Trophoblast cell (in vitro differentiated cells and primary cell): ENCODE measurements at regions not wholly inside any gene's neighbourhood (a gene's known extent, or its start where the extent isn't known, plus 50 kb on each side); places are given as distances from the start of the nearest gene placed in this dataset.

Experiments used
- DNase-seq, 2 donors: peaks; one replicate each; pipeline ENCODE4 v3.0.0-alpha.2; 2016
- H2AFZ ChIP-seq: 2 replicates; pipeline ENCODE4 v1.6.1; 2013; ENCODE audit warnings: low read length, moderate library complexity, mild to moderate bottlenecking; ENCODE audit not compliant: insufficient read depth, poor library complexity
- H2AK5ac ChIP-seq: 2 replicates; pipeline ENCODE4 v1.6.1; 2013; ENCODE audit warnings: mild to moderate bottlenecking, low read length
- H2BK120ac ChIP-seq: 2 replicates; pipeline ENCODE4 v1.6.1; 2013; ENCODE audit warnings: low read length, mild to moderate bottlenecking, moderate library complexity; ENCODE audit not compliant: insufficient read depth, poor library complexity
- H2BK12ac ChIP-seq: 2 replicates; pipeline ENCODE4 v1.6.1; 2013; ENCODE audit warnings: mild to moderate bottlenecking, low read length, moderate library complexity
- H2BK5ac ChIP-seq: 2 replicates; pipeline ENCODE4 v1.6.1; 2013; ENCODE audit warnings: low read length, low read depth, moderate library complexity, mild to moderate bottlenecking; ENCODE audit not compliant: poor library complexity
- H3K14ac ChIP-seq: 2 replicates; pipeline ENCODE4 v1.6.1; 2013; ENCODE audit warnings: mild to moderate bottlenecking, low read length
- H3K18ac ChIP-seq: 2 replicates; pipeline ENCODE4 v1.6.1; 2013; ENCODE audit warnings: mild to moderate bottlenecking, low read length
- H3K23ac ChIP-seq: 2 replicates; pipeline ENCODE4 v1.6.1; 2013; ENCODE audit warnings: low read length
- H3K27ac ChIP-seq: 2 replicates; pipeline ENCODE4 v1.5.1; 2013; ENCODE audit warnings: low read depth, mild to moderate bottlenecking, inconsistent platforms, low read length, moderate library complexity
- H3K27me3 ChIP-seq: 2 replicates; pipeline ENCODE4 v1.6.1; 2013; ENCODE audit warnings: inconsistent platforms, mild to moderate bottlenecking, low read length, moderate library complexity; ENCODE audit not compliant: insufficient read depth
- H3K36me3 ChIP-seq, 2 experiments: 1 replicate in 1 of 2; 2 replicates in 1 of 2; pipeline ENCODE4 v1.6.1; 2013; ENCODE audit warnings: low read length in 2 of 2, mild to moderate bottlenecking in 2 of 2, moderate library complexity in 1 of 2; ENCODE audit not compliant: insufficient read depth in 2 of 2, control insufficient read depth in 1 of 2
- H3K4ac ChIP-seq: 2 replicates; pipeline ENCODE4 v1.6.1; 2013; ENCODE audit warnings: low read depth, mild to moderate bottlenecking, low read length, moderate library complexity
- H3K4me1 ChIP-seq, 2 experiments: 1 replicate in 1 of 2; 2 replicates in 1 of 2; pipeline ENCODE4 v1.6.1; 2013; ENCODE audit warnings: low read length in 2 of 2, mild to moderate bottlenecking in 2 of 2, moderate library complexity in 1 of 2; ENCODE audit not compliant: insufficient read depth in 2 of 2, control insufficient read depth in 1 of 2
- H3K4me2 ChIP-seq: 2 replicates; pipeline ENCODE4 v1.6.1; 2013; ENCODE audit warnings: inconsistent platforms, mild to moderate bottlenecking, low read length, moderate library complexity
- H3K4me3 ChIP-seq: 2 replicates; pipeline ENCODE4 v1.5.1; 2013; ENCODE audit warnings: mild to moderate bottlenecking, low read depth, low read length, inconsistent platforms
- H3K79me1 ChIP-seq: one replicate; pipeline ENCODE4 v1.6.1; 2013; ENCODE audit warnings: low read length
- H3K79me2 ChIP-seq: 2 replicates; pipeline ENCODE4 v1.6.1; 2013; ENCODE audit warnings: low read length, mild to moderate bottlenecking; ENCODE audit not compliant: control insufficient read depth, insufficient read depth, poor library complexity
- H3K9ac ChIP-seq: 2 replicates; pipeline ENCODE4 v1.6.1; 2013; ENCODE audit warnings: mild to moderate bottlenecking, low read length
- H3K9me3 ChIP-seq: 2 replicates; pipeline ENCODE4 v1.6.1; 2013; ENCODE audit warnings: low read depth, mild to moderate bottlenecking, control low read depth, inconsistent platforms, low read length; ENCODE audit not compliant: insufficient read depth
- H4K12ac ChIP-seq: 2 replicates; pipeline ENCODE4 v1.6.1; 2013; ENCODE audit warnings: low read depth, mild to moderate bottlenecking, low read length, moderate library complexity
- H4K8ac ChIP-seq: 2 replicates; pipeline ENCODE4 v1.6.1; 2013; ENCODE audit warnings: low read depth, mild to moderate bottlenecking, low read length, moderate library complexity
- H4K91ac ChIP-seq: one replicate; pipeline ENCODE4 v1.6.1; 2013; ENCODE audit warnings: low read depth, mild to moderate bottlenecking, low read length, moderate library complexity
- WGBS: extraction: QIAGEN DNeasy Blood & Tissue Kit; methylation state at CpG from one replicate; pipeline ENCODE4 v1.1.7; 2013; ENCODE audit warnings: missing lambda C conversion rate; ENCODE audit not compliant: insufficient read length, insufficient coverage; ENCODE audit errors: extremely low coverage; 5-methylcytosine and 5-hydroxymethylcytosine counted together

GRCh38 chr22:48746789-48747425 lies 1080.8 kb downstream of the BRD1 start:
- no CpG with 5 or more reads among the region's 13 CpGs for WGBS
- no peak overlapping the region for H3K23ac ChIP-seq
- no peak overlapping the region for H2AK5ac ChIP-seq
- no peak overlapping the region for H3K14ac ChIP-seq
- H3K4me3 ChIP-seq, result no peak overlapping the region
- H3K27ac ChIP-seq, result no peak overlapping the region
- no peaks in the 10 kb centered on the region for H3K79me2 ChIP-seq
- no peak overlapping the region for H2BK5ac ChIP-seq
- no peaks in the 10 kb centered on the region for H3K36me3 ChIP-seq
- no peak overlapping the region for H4K8ac ChIP-seq
- no peaks in the 10 kb centered on the region for H3K9me3 ChIP-seq
- no peaks in the 10 kb centered on the region for H3K27me3 ChIP-seq
- H3K4me1 ChIP-seq, result no peaks in the 10 kb centered on the region
- H4K12ac ChIP-seq, result no peak overlapping the region
- no peak overlapping the region for H3K4me2 ChIP-seq
- H2BK12ac ChIP-seq, result no peak overlapping the region
- no peak for DNase-seq
- no peaks in the 10 kb centered on the region for H3K79me1 ChIP-seq
- H2BK120ac ChIP-seq, result no peak overlapping the region
- H4K91ac ChIP-seq, result no peak overlapping the region
- no peak overlapping the region for H2AFZ ChIP-seq
- no peak overlapping the region for H3K18ac ChIP-seq
- H3K4ac ChIP-seq, result no peak overlapping the region
- H3K9ac ChIP-seq, result no peak overlapping the region

DNA sequence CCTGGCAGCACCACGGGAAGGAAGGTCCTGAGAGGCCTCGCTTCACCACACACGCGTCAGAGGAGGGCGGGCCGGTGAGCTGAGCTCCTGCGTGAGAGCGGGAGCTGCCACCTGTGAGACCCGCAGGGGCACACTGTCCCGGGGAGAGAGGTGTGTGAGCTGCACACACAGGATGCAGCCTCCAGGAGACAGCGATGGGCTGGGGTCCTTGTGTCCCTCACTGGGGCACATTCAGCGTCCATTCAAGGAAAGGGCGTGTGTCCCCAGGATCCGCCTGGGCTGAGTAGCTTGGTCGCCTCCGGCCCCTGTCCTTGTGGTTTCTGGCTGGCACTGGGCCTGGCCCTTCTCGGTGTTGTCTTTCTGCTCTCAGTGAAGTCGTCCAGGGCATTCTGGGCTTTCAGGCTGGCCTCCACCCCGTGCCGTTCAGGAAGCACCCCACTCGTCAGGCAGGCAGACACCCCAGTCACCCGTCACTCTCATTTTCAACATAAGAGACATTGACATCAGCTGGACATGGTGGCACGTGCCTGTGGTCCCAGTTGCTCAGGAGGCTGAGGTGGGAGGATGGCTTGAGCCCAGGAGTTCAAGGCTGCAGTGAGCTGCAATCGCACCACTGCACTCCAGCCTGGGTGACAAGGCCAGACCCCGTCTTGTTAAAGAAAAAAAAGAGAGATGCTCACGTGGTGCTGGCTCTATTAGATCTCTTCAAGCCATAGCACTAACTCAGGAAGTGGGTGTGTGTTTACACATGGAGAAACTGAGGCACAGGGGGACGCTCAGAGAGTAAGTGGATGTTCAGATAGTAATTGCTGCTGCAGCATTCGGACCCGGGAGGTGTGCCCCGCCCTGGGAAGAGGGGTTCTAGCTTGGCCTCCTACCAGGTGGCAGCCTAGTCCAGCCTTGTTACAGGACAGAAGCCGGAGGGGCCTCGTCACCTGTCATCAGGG lies 1081.6 kb downstream of the BRD1 start:
- no peak overlapping the region for H4K12ac ChIP-seq
- no peak for DNase-seq
- H3K36me3 ChIP-seq, result no peaks in the 10 kb centered on the region
- no peaks in the 10 kb centered on the region for H3K27me3 ChIP-seq
- no peak overlapping the region for H2BK120ac ChIP-seq
- no peaks in the 10 kb centered on the region for H3K4me1 ChIP-seq
- H3K14ac ChIP-seq, result no peak overlapping the region
- H3K4ac ChIP-seq, result no peak overlapping the region
- H3K4me3 ChIP-seq, result no peak overlapping the region
- H3K79me1 ChIP-seq, result no peaks in the 10 kb centered on the region
- H4K91ac ChIP-seq, result no peak overlapping the region
- H2AK5ac ChIP-seq, result no peak overlapping the region
- no peak overlapping the region for H4K8ac ChIP-seq
- no peak overlapping the region for H2BK5ac ChIP-seq
- H3K4me2 ChIP-seq, result no peak overlapping the region
- no peak overlapping the region for H3K27ac ChIP-seq
- no peak overlapping the region for H2AFZ ChIP-seq
- H3K79me2 ChIP-seq, result no peaks in the 10 kb centered on the region
- H3K9me3 ChIP-seq, result no peaks in the 10 kb centered on the region
- H3K23ac ChIP-seq, result no peak overlapping the region
- no peak overlapping the region for H2BK12ac ChIP-seq
- no peak overlapping the region for H3K18ac ChIP-seq
- no CpG with 5 or more reads among the region's 32 CpGs for WGBS
- H3K9ac ChIP-seq, result no peak overlapping the region

DNA sequence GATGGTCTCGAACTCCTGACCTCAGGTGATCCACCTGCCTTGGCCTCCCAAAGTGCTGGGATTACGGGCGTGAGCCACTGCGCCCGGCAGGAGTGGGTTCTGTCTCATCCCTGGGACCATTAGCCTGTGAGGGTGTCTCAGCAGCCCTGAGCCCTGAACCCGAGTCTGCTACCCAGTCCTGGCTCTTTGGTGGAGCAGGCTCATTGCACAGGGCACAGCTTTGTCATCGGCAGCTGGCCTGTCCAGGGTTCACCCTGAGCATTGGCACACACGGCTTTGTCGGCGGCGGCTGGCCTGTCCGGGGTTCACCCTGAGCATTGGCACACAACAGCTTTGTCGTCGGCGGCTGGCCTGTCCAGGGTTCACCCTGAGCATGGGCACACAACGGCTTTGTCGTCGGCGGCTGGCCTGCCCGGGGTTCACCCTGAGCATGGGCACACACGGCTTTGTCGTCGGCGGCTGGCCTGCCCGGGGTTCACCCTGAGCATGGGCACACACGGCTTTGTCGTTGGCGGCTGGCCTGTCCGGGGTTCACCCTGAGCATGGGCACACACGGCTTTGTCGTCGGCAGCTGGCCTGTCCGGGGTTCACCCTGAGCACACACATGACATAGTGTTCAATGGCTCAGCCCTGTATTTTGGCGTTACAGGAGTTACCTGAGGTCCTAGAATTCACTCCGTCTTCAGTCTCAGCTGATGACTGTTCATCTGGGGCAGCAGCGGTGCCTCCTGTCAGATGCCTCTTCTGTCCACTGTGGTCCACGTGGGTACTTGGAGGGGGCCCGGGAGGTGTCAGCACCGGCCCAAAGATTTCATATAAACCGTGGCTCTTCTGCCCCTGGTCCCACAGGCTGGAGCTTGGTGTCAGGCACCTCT lies 1082.5 kb downstream of the BRD1 start:
- H4K8ac ChIP-seq, result no peak overlapping the region
- no peak overlapping the region for H2AFZ ChIP-seq
- no peak overlapping the region for H2AK5ac ChIP-seq
- no peak overlapping the region for H3K14ac ChIP-seq
- no peak for DNase-seq
- no peak overlapping the region for H4K91ac ChIP-seq
- no peaks in the 10 kb centered on the region for H3K36me3 ChIP-seq
- no peak overlapping the region for H3K9ac ChIP-seq
- no peaks in the 10 kb centered on the region for H3K79me2 ChIP-seq
- H3K23ac ChIP-seq, result no peak overlapping the region
- no peak overlapping the region for H2BK120ac ChIP-seq
- H3K4me3 ChIP-seq, result no peak overlapping the region
- no peak overlapping the region for H2BK12ac ChIP-seq
- no peaks in the 10 kb centered on the region for H3K27me3 ChIP-seq
- no CpG with 5 or more reads among the region's 40 CpGs for WGBS
- H2BK5ac ChIP-seq, result no peak overlapping the region
- H3K27ac ChIP-seq, result no peak overlapping the region
- H4K12ac ChIP-seq, result no peak overlapping the region
- H3K79me1 ChIP-seq, result no peaks in the 10 kb centered on the region
- H3K18ac ChIP-seq, result no peak overlapping the region
- H3K4me2 ChIP-seq, result no peak overlapping the region
- no peak overlapping the region for H3K4ac ChIP-seq
- no peaks in the 10 kb centered on the region for H3K9me3 ChIP-seq
- H3K4me1 ChIP-seq, result no peaks in the 10 kb centered on the region

GRCh38 chr22:48744283-48744641 lies 1083.4 kb downstream of the BRD1 start:
- no peak overlapping the region for H3K4ac ChIP-seq
- H3K4me1 ChIP-seq, result no peaks in the 10 kb centered on the region
- no peak overlapping the region for H3K27ac ChIP-seq
- no peak overlapping the region for H3K23ac ChIP-seq
- H2BK5ac ChIP-seq, result no peak overlapping the region
- no peak overlapping the region for H2AK5ac ChIP-seq
- no peak overlapping the region for H4K8ac ChIP-seq
- H2BK12ac ChIP-seq, result no peak overlapping the region
- no peak overlapping the region for H4K91ac ChIP-seq
- no peaks in the 10 kb centered on the region for H3K36me3 ChIP-seq
- H3K79me1 ChIP-seq, result no peaks in the 10 kb centered on the region
- H3K27me3 ChIP-seq, result no peaks in the 10 kb centered on the region
- no peaks in the 10 kb centered on the region for H3K79me2 ChIP-seq
- no peak for DNase-seq
- H2BK120ac ChIP-seq, result no peak overlapping the region
- H3K18ac ChIP-seq, result no peak overlapping the region
- H4K12ac ChIP-seq, result no peak overlapping the region
- H3K4me3 ChIP-seq, result no peak overlapping the region
- whole genome bisulfite sequencing, result no CpG with 5 or more reads among the region's 11 CpGs
- no peak overlapping the region for H3K9ac ChIP-seq
- H3K9me3 ChIP-seq, result peaks cover 2% of the 10 kb centered on the region
- no peak overlapping the region for H3K4me2 ChIP-seq
- H2AFZ ChIP-seq, result no peak overlapping the region
- no peak overlapping the region for H3K14ac ChIP-seq
